ENCODE measurements at regions not wholly inside any gene's neighbourhood (a gene's known extent, or its start where the extent isn't known, plus 50 kb on each side); places are given as distances from the start of the nearest gene placed in this dataset.
A peak's percentile ranks its signal among the peaks of the same experiment; 100 is the strongest.

DNA sequence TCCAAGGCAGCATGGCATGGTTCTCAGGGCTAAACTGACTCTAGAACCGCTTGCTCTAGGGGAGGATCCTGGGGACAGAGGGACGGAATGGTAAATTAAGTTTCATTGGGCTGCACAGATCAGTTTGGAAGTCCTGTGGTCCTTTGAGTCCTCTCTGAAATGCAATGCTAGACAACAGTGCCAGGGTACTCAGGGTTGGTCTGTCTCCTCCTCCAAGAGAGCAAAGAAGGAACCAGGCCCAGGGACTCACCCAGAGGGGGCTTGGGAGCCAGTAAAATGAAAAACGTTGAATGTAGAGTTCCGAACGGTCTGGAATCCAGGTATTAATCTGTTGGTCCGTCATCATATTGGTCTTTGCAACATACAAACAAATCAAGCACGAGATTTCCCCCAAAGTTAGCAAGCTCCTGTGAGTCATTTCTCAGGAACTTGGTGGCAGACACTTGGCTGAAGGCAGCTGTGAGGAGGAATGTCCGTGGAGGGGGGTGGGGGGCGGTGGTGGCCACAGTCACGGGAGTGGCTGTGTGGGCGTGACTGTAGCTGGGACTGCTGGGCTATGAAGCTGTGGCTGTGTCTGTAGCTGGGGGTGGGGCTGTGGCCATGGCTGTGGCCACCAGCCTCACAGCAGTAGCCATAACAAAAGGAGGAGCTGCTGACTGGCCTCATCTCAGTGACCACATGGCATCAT is 361.0 kb downstream of the SHQ1 start:
- Histone ChIP-seq H3K27ac (replicated peaks in 1 of 4) (peak overlapping the region in 3 of 4 donors; percentile 13 to 39 (median 28)), H3K9me3 (no peaks in the 10 kb centered on the region), H3K4me3 (no peak overlapping the region), H3K4me1 (peaks cover 27 to 48% (median 41%) of the 10 kb centered on the region in 4 donors), H3K27me3 (no peaks in the 10 kb centered on the region), H3K36me3 (no peaks in the 10 kb centered on the region)
- intact Hi-C loops (cut with DNase I) = loop anchor here (2.0 kb wide), 1 partner anchor 40 kb away; the partner anchor contains the start of gene RYBP
- peak; percentile 93 for DNase-seq (ENCODE audit: extremely low spot score)
- 35% methylated on average over 10 of the region's 11 CpGs for whole genome bisulfite sequencing
- TF ChIP-seq POLR2AphosphoS5 (IDR thresholded peaks at IDR 0.05) (peak in 1 of 2 donors; percentile 53), EP300 (IDR thresholded peaks at IDR 0.05) (no peak), POLR2A (IDR thresholded peaks at IDR 0.05; ENCODE audit: low read depth) (no peak)

- Histone ChIP-seq H3K9me3 (no peaks in the 10 kb centered on the region), H3K4me1 (peaks cover 29 to 48% (median 44%) of the 10 kb centered on the region in 4 donors), H3K4me3 (no peak overlapping the region), H3K27me3 (no peaks in the 10 kb centered on the region), H3K27ac (replicated peaks in 1 of 4) (peak overlapping the region; percentile 35 to 60 (median 44)), H3K36me3 (no peaks in the 10 kb centered on the region)
- TF ChIP-seq POLR2A (IDR thresholded peaks at IDR 0.05; ENCODE audit: low read depth) = no peak
- TF ChIP-seq, protein P1, sequence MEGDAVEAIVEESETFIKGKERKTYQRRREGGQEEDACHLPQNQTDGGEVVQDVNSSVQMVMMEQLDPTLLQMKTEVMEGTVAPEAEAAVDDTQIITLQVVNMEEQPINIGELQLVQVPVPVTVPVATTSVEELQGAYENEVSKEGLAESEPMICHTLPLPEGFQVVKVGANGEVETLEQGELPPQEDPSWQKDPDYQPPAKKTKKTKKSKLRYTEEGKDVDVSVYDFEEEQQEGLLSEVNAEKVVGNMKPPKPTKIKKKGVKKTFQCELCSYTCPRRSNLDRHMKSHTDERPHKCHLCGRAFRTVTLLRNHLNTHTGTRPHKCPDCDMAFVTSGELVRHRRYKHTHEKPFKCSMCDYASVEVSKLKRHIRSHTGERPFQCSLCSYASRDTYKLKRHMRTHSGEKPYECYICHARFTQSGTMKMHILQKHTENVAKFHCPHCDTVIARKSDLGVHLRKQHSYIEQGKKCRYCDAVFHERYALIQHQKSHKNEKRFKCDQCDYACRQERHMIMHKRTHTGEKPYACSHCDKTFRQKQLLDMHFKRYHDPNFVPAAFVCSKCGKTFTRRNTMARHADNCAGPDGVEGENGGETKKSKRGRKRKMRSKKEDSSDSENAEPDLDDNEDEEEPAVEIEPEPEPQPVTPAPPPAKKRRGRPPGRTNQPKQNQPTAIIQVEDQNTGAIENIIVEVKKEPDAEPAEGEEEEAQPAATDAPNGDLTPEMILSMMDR (IDR thresholded peaks at IDR 0.05) = peak in 1 of 3 experiments; percentile 5
- no peak for TF ChIP-seq EP300 (IDR thresholded peaks at IDR 0.05)
- TF ChIP-seq POLR2AphosphoS5 (IDR thresholded peaks at IDR 0.05) = peak; percentile 22 to 61
- intact Hi-C loops (cut with DNase I) = loop anchor here (2.0 kb wide), 1 partner anchor 39 kb away; the partner anchor contains the start of gene RYBP
- no peak for DNase-seq (ENCODE audit: extremely low spot score)
- WGBS = 55% methylated on average over 2 of the region's 2 CpGs
Observed at GRCh38 chr3:72485641-72486040, 362.6 kb downstream of the SHQ1 start.

DNA sequence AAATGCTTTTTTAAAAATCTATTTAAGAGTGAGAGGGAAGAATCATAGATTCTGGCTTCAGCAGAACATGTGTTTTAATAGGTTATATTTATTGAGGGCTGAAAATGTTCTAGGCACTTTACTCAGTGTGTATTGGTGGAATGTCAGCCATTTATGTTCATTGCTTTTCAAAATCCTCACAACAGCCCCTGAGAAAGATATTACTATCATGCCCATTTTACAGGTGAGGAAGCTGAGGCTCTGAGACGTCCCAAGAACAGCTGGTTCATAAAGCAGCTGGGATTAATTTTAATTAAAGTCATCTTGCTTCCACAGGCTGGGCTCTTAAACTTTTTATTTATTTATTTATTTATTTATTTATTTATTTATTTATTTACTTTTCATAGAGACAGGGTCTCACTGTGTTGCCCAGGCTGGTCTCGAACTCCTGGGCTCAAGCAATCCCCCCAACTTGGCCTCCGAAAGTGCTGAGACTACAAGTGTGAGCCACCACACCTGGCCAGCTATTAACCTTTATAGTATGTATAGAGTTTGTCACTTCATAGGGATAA is 364.6 kb downstream of the SHQ1 start:
- peaks cover 29 to 48% (median 44%) of the 10 kb centered on the region in 4 donors for H3K4me1 ChIP-seq
- DNase-seq (ENCODE audit: extremely low spot score) = no peak
- intact Hi-C loops (cut with DNase I) = no loop called here
- H3K9me3 ChIP-seq = no peaks in the 10 kb centered on the region
- WGBS = 96% methylated on average over 3 of the region's 3 CpGs
- H3K36me3 ChIP-seq = no peaks in the 10 kb centered on the region
- H3K4me3 ChIP-seq = no peak overlapping the region
- TF ChIP-seq POLR2A (IDR thresholded peaks at IDR 0.05; ENCODE audit: low read depth) (no peak), EP300 (IDR thresholded peaks at IDR 0.05) (no peak), POLR2AphosphoS5 (IDR thresholded peaks at IDR 0.05) (no peak)
- TF ChIP-seq, protein P1 (IDR thresholded peaks at IDR 0.05) = no peak
- no peaks in the 10 kb centered on the region for H3K27me3 ChIP-seq
- no peak overlapping the region for H3K27ac ChIP-seq (replicated peaks in 1 of 4)

- 18% methylated on average over 12 of the region's 12 CpGs for WGBS
- peak; percentile 96 for DNase-seq (ENCODE audit: extremely low spot score)
- Histone ChIP-seq H3K27me3 (no peaks in the 10 kb centered on the region), H3K4me3 (peak overlapping the region; percentile 32 to 54 (median 40)), H3K9me3 (no peaks in the 10 kb centered on the region), H3K36me3 (no peaks in the 10 kb centered on the region), H3K27ac (replicated peaks in 1 of 4) (peak overlapping the region; percentile 29 to 69 (median 64)), H3K4me1 (peaks cover 27 to 40% (median 38%) of the 10 kb centered on the region in 4 donors)
- intact Hi-C loops (cut with DNase I) = no loop called here
- TF ChIP-seq POLR2AphosphoS5 (IDR thresholded peaks at IDR 0.05) (peak; percentile 47 to 61), EP300 (IDR thresholded peaks at IDR 0.05) (no peak), POLR2A (IDR thresholded peaks at IDR 0.05; ENCODE audit: low read depth) (no peak)
- TF ChIP-seq, protein P1 (IDR thresholded peaks at IDR 0.05) = no peak
Observed at GRCh38 chr3:72482589-72483321, 365.5 kb downstream of the SHQ1 start.

GRCh38 chr3:72481542-72481941 is 366.7 kb downstream of the SHQ1 start:
- H3K36me3 ChIP-seq = no peaks in the 10 kb centered on the region
- H3K9me3 ChIP-seq = no peaks in the 10 kb centered on the region
- no peak for DNase-seq (ENCODE audit: extremely low spot score)
- TF ChIP-seq POLR2A (IDR thresholded peaks at IDR 0.05; ENCODE audit: low read depth) (no peak), POLR2AphosphoS5 (IDR thresholded peaks at IDR 0.05) (no peak), EP300 (IDR thresholded peaks at IDR 0.05) (no peak)
- TF ChIP-seq, protein P1 (IDR thresholded peaks at IDR 0.05) = no peak
- peaks cover 15 to 28% (median 26%) of the 10 kb centered on the region in 4 donors for H3K4me1 ChIP-seq
- no peaks in the 10 kb centered on the region for H3K27me3 ChIP-seq
- 94% methylated on average over 4 of the region's 4 CpGs for WGBS
- no peak overlapping the region for H3K4me3 ChIP-seq
- intact Hi-C loops (cut with DNase I) = no loop called here
- no peak overlapping the region for H3K27ac ChIP-seq (replicated peaks in 1 of 4)

All from esophagus muscularis mucosa (tissue), 4 donors.